K562 (cell line): ENCODE measurements at regions not wholly inside any gene's neighbourhood (a gene's known extent, or its start where the extent isn't known, plus 50 kb on each side); places are given as distances from the start of the nearest gene placed in this dataset.

Experiments used
- COPS2 ChIP-seq: fragments of 450-650 bp; conservative IDR thresholded peaks from 2 replicates; pipeline ENCODE4 v1.6.1; 2016; ENCODE audit warnings: mild to moderate bottlenecking, moderate library complexity
- HDAC2 ChIP-seq: fragments of 450-650 bp; IDR thresholded peaks from 2 replicates; pipeline ENCODE4 v1.6.1; 2016; ENCODE audit warnings: mild to moderate bottlenecking
- HMGN3 ChIP-seq: IDR thresholded peaks from 2 replicates; pipeline ENCODE4 v1.6.1; 2011; ENCODE audit warnings: borderline replicate concordance, low read depth, mild to moderate bottlenecking, mixed read lengths, low read length; ENCODE audit not compliant: insufficient read length; ENCODE audit errors: extremely low read depth
- KDM2B ChIP-seq: fragments of 250-450 bp; sonication (Bioruptor Pico); IDR thresholded peaks from 2 replicates; pipeline ENCODE4 v1.8.0; 2021; ENCODE audit warnings: mild to moderate bottlenecking, moderate library complexity
- NFE2L1 ChIP-seq: fragments of 450-650 bp; IDR thresholded peaks from 2 replicates; pipeline ENCODE4 v1.6.1; 2016; ENCODE audit warnings: missing genetic modification characterization, low read depth, mild to moderate bottlenecking, missing compliant biosample characterization, moderate library complexity, borderline replicate concordance
- TAF7 ChIP-seq: fragments of 450-650 bp; IDR thresholded peaks from 2 replicates; pipeline ENCODE4 v1.6.1; 2016; ENCODE audit warnings: missing genetic modification characterization, missing compliant biosample characterization
- TF ChIP-seq, protein P1 (sequence below): fragments of 450-650 bp; IDR thresholded peaks from 2 replicates; pipeline ENCODE4 v1.6.1; 2017; ENCODE audit warnings: antibody characterized with exemption, mild to moderate bottlenecking

- TF ChIP-seq, protein P1, sequence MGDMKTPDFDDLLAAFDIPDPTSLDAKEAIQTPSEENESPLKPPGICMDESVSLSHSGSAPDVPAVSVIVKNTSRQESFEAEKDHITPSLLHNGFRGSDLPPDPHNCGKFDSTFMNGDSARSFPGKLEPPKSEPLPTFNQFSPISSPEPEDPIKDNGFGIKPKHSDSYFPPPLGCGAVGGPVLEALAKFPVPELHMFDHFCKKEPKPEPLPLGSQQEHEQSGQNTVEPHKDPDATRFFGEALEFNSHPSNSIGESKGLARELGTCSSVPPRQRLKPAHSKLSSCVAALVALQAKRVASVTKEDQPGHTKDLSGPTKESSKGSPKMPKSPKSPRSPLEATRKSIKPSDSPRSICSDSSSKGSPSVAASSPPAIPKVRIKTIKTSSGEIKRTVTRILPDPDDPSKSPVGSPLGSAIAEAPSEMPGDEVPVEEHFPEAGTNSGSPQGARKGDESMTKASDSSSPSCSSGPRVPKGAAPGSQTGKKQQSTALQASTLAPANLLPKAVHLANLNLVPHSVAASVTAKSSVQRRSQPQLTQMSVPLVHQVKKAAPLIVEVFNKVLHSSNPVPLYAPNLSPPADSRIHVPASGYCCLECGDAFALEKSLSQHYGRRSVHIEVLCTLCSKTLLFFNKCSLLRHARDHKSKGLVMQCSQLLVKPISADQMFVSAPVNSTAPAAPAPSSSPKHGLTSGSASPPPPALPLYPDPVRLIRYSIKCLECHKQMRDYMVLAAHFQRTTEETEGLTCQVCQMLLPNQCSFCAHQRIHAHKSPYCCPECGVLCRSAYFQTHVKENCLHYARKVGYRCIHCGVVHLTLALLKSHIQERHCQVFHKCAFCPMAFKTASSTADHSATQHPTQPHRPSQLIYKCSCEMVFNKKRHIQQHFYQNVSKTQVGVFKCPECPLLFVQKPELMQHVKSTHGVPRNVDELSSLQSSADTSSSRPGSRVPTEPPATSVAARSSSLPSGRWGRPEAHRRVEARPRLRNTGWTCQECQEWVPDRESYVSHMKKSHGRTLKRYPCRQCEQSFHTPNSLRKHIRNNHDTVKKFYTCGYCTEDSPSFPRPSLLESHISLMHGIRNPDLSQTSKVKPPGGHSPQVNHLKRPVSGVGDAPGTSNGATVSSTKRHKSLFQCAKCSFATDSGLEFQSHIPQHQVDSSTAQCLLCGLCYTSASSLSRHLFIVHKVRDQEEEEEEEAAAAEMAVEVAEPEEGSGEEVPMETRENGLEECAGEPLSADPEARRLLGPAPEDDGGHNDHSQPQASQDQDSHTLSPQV = no peak
- TF ChIP-seq TAF7 (tag) (no peak), HDAC2 (no peak), NFE2L1 (tag) (no peak), HMGN3 (no peak), KDM2B (CRISPR knock-in tag) (no peak), COPS2 (no peak)
Observed at GRCh38 chr14:85451421-85451820, 78.5 kb upstream of the FLRT2 start (continued).
